LNCAP (cell line): ENCODE measurements at regions not wholly inside any gene's neighbourhood (a gene's known extent, or its start where the extent isn't known, plus 50 kb on each side); places are given as distances from the start of the nearest gene placed in this dataset.

Experiments used
- TF ChIP-seq, protein P1 (sequence below): fragments of 450-650 bp; IDR thresholded peaks from 2 replicates; pipeline ENCODE4 v1.5.1; 2017; ENCODE audit warnings: mild to moderate bottlenecking

DNA sequence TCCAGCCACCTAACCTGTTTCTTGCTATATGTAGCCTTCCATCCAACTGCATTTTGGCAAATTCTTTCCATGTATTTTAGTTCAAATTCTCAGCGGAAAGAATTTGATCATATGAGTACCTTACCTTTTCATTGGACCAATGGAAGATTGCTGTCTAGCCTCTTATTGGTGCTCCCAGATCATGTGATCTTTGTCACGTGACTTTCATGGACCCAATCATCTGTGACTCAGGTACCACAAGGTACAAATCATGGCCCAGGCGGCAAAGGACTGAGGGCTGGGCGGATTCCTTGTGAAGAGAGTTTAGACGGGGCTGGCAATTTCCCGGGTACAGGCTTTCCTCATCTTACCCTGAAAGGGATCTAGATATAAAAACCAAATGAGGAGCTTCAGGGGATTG lies 85.9 kb upstream of the TBX20 start:
- TF ChIP-seq, protein P1, sequence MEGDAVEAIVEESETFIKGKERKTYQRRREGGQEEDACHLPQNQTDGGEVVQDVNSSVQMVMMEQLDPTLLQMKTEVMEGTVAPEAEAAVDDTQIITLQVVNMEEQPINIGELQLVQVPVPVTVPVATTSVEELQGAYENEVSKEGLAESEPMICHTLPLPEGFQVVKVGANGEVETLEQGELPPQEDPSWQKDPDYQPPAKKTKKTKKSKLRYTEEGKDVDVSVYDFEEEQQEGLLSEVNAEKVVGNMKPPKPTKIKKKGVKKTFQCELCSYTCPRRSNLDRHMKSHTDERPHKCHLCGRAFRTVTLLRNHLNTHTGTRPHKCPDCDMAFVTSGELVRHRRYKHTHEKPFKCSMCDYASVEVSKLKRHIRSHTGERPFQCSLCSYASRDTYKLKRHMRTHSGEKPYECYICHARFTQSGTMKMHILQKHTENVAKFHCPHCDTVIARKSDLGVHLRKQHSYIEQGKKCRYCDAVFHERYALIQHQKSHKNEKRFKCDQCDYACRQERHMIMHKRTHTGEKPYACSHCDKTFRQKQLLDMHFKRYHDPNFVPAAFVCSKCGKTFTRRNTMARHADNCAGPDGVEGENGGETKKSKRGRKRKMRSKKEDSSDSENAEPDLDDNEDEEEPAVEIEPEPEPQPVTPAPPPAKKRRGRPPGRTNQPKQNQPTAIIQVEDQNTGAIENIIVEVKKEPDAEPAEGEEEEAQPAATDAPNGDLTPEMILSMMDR: no peak

DNA sequence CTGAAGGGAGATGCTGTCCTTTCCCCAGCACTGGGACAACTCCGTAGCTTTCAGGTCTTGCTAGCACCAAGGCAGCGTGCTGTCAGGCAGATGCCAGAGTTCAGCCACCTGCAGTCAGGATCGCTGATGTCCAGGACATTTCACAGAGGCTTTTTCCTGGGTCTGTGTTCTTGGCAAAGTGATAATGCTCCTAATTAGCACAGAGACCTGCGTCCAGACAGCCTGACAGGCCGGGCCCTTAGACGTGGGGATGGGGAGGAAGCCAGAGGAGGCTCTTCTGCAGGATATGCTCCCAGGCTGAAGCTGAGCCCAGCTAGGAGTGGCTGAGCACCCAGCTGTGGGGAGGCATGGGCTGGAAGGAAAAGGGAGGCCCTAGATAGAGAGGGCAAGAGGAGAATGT lies 82.5 kb upstream of the TBX20 start:
- TF ChIP-seq, protein P1: no peak

DNA sequence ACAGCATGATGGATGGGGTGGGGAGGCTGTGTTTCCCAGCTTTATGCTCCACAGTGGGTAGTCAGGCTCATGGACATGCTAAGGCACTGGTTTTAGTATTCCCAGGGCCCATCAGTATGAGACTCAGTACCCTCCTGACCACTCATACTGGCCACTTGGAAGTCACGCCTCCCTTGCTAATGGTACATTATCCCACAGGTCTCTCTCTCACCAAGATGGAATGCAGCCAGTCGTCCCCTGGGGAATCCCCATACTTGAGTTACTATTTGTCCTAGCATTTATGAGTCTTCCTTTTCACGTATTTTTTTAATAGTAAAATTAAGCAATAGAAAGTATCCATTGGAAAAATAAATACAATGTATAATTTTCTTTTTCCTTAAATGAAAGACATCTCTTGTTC lies 80.6 kb upstream of the TBX20 start:
- TF ChIP-seq, protein P1: no peak

DNA sequence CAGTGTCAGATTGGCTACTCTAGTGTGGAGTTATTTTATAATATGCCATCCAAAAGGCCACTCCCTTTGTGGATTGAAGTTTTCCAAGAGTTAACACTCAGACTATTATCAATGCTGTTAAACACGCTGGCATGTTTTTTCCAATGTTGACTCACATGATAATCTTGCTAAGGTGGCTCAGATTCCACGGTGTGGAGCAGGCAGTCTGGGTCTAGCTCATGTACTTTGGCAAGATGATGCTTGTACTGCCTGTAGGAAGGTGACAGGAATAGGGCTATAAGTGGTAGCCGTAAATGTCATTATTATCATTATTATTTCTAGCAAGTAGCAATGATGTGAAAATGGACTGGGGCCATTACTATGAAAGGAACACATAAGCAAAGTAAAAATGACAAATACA lies 79.4 kb upstream of the TBX20 start:
- TF ChIP-seq, protein P1: no peak

DNA sequence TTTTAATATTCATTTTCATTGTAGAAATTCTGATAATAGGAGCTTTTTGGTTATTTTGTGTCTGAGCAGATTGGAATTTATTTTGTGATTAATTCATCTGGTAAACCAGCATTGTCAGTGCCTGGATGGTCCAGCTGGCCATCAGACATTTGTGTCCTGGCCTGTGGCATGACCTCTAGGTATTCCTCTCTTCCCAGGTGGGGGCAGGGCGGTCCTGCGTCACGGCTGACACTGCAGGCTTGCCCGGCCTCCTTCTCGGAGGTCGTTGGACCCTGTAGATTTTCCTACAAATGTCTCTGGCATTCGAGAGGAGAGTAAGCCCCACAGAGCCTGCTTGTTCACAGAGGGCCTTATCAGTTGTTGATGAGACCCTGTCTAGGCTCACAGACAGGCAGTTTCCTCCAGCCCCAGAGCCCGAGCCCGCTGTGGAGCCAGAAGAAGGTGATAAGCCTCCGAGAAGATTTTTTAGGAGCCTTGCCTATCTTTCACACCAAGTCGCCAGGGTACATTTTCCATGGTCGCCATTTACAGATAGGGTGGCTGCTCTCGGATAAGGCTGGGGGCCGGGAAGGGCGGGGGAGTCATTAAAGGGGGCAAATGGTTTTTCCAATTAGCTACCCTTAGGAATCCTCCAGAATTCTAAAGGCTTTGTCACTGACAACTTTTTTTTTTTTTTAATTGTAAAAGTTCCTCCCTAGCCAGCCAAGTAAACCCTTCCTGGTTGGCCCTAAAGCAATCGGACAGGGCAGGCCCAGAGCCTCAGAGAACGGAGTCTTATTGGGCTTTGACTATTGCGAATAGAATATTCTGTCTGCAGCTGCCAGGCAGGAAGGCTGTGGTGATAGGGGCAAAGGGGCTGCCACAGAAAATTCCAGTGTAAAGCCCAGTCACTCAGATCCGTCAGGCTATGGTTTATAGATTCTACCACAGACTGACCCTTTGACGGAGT lies 78.1 kb upstream of the TBX20 start:
- TF ChIP-seq, protein P1: no peak

DNA sequence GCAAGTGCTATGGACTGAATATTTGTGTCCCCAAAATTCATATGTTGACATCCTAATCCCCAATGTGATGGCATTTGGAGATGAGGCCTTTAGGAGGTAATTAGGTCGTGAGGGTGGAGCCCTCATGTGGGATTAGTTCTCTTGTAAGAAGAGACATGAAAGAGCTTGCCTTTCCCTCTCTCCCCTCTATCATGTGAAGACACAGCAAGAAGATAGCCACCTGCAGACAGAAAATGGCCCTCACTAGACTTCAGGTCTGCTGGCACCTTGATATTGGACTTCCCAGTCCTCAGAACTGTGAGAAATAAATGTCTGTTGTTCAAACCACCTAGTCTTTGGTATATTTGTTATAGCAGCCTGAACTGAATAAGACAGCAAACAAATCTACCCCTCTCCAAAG lies 75.1 kb upstream of the TBX20 start:
- TF ChIP-seq, protein P1: no peak

DNA sequence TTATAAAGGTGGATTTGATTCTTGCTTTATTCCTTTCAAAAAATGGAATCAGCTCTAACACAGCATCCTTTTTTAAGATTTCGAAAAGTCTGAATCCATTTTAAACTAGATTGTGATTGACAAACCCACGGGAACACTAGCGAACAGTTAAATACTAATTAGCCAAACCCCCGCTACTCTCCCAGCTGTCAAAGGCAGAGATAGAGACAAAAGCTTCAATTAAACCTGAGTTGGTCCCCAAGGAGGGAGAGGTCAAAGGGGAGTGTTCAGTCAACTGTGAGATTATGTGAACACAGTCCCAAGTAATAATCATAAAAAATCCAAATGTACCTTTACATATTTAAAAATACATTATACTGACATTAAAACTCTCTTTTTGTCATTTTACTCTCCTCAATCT lies 65.7 kb upstream of the TBX20 start:
- TF ChIP-seq, protein P1: no peak
